Large intestine (tissue), 3 donors: ENCODE measurements at regions not wholly inside any gene's neighbourhood (a gene's known extent, or its start where the extent isn't known, plus 50 kb on each side); places are given as distances from the start of the nearest gene placed in this dataset.
A peak's percentile ranks its signal among the peaks of the same experiment; 100 is the strongest.

Source experiments
- DNase-seq, 2 donors: peaks; one replicate each; pipeline versions ENCODE4 v3.0.0 to v3.0.0-alpha.2; 2013
- H3K27ac ChIP-seq: one replicate; pipeline ENCODE4 v1.5.1; 2013; ENCODE audit warnings: low read length
- H3K27me3 ChIP-seq: 2 replicates; pipeline ENCODE4 v1.6.1; 2013; ENCODE audit warnings: low read length; ENCODE audit not compliant: control insufficient read depth, insufficient read depth
- H3K36me3 ChIP-seq: 2 replicates; pipeline ENCODE4 v1.6.1; 2013; ENCODE audit warnings: low read length; ENCODE audit not compliant: control insufficient read depth, insufficient read depth
- H3K4me1 ChIP-seq: one replicate; pipeline ENCODE4 v1.6.1; 2013; ENCODE audit warnings: low read length; ENCODE audit not compliant: control insufficient read depth, insufficient read depth
- H3K4me3 ChIP-seq: one replicate; pipeline ENCODE4 v1.5.1; 2013; ENCODE audit warnings: low read length
- H3K9me3 ChIP-seq: one replicate; pipeline ENCODE4 v1.6.1; 2013; ENCODE audit warnings: mild to moderate bottlenecking, low read depth, low read length, moderate library complexity; ENCODE audit not compliant: control insufficient read depth
- WGBS: methylation state at CpG from one replicate; pipeline ENCODE4 v1.1.5; 2013; ENCODE audit warnings: low lambda C conversion rate; ENCODE audit not compliant: insufficient coverage; 5-methylcytosine and 5-hydroxymethylcytosine counted together

- peak overlapping the region; percentile 49 for H3K27ac ChIP-seq
- DNase-seq: peak in 1 of 2 donors; percentile 53
- H3K4me3 ChIP-seq: no peak overlapping the region
- no peaks in the 10 kb centered on the region for H3K36me3 ChIP-seq
- H3K27me3 ChIP-seq: no peaks in the 10 kb centered on the region
- H3K4me1 ChIP-seq: peaks cover 11% of the 10 kb centered on the region
- H3K9me3 ChIP-seq: peaks cover 8% of the 10 kb centered on the region
Measured at GRCh38 chr1:185514311-185514710, 197.3 kb upstream of the IVNS1ABP start.

- Histone ChIP-seq H3K27ac (no peak overlapping the region), H3K4me3 (no peak overlapping the region), H3K27me3 (no peaks in the 10 kb centered on the region), H3K9me3 (peaks cover 4% of the 10 kb centered on the region), H3K36me3 (no peaks in the 10 kb centered on the region), H3K4me1 (peaks cover 11% of the 10 kb centered on the region)
- DNase-seq: no peak
- WGBS: no CpG with 5 or more reads among the region's 4 CpGs
Measured at GRCh38 chr1:185512442-185512841, 195.4 kb upstream of the IVNS1ABP start.

- H3K27ac ChIP-seq: no peak overlapping the region
- no peaks in the 10 kb centered on the region for H3K4me1 ChIP-seq
- DNase-seq: no peak
- H3K9me3 ChIP-seq: no peaks in the 10 kb centered on the region
- no peaks in the 10 kb centered on the region for H3K36me3 ChIP-seq
- no CpG with 5 or more reads among the region's 2 CpGs for WGBS
- no peaks in the 10 kb centered on the region for H3K27me3 ChIP-seq
- no peak overlapping the region for H3K4me3 ChIP-seq
Measured at GRCh38 chr1:185501099-185501498, 184.1 kb upstream of the IVNS1ABP start.

- Histone ChIP-seq H3K36me3 (no peaks in the 10 kb centered on the region), H3K27me3 (no peaks in the 10 kb centered on the region), H3K9me3 (no peaks in the 10 kb centered on the region), H3K4me1 (no peaks in the 10 kb centered on the region), H3K27ac (no peak overlapping the region), H3K4me3 (no peak overlapping the region)
- WGBS: no CpG with 5 or more reads among the region's 4 CpGs
- DNase-seq: no peak
Measured at GRCh38 chr1:185500001-185500626, 183.1 kb upstream of the IVNS1ABP start.

- no peaks in the 10 kb centered on the region for H3K36me3 ChIP-seq
- DNase-seq: no peak
- H3K27ac ChIP-seq: no peak overlapping the region
- no peaks in the 10 kb centered on the region for H3K27me3 ChIP-seq
- WGBS: no CpG with 5 or more reads among the region's 2 CpGs
- no peaks in the 10 kb centered on the region for H3K9me3 ChIP-seq
- no peak overlapping the region for H3K4me3 ChIP-seq
- H3K4me1 ChIP-seq: peaks cover 3% of the 10 kb centered on the region
Measured at GRCh38 chr1:185498207-185498606, 181.2 kb upstream of the IVNS1ABP start.

DNA sequence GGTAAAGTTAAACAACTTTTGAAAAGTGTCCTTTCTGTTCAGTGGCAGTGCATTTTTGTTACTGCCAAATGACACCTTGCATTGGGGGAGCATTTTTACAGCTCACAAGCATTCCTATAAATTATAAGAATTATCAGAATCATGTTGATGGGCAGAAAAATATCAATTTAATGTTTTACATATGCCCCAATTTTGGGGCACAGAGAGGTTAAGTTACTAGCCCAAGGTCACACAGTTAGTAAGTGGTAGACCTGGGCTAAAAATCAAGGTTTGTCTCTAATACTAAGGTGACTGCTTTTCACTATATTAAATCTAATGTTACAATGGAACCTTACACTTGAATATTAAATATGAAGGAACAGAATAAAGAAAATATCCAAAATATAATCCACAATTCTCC is 180.1 kb upstream of the IVNS1ABP start:
- no peak overlapping the region for H3K4me3 ChIP-seq
- no peaks in the 10 kb centered on the region for H3K9me3 ChIP-seq

DNA sequence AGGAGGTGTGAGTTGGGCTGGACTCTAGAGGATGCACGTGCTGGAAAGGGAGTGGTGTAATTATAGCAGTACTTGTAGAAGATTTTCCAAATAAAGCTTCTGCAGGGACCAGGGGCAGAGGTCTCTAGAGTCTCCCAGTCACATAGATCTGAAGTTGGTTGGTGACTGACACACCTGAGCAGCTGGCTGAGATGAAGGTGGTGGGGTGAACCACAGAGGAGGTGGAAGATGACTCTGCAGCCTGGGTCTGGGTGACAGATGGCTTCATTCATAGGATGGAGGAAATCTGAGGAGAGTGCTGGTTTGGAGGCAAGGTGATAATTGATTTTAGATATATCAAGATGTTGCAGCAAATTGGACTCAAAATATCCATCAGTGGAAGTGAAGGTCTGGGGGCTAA is 178.9 kb upstream of the IVNS1ABP start:
- no peaks in the 10 kb centered on the region for H3K9me3 ChIP-seq
- H3K4me1 ChIP-seq: peaks cover 18% of the 10 kb centered on the region
- no peak for DNase-seq
- WGBS: no CpG with 5 or more reads among the region's 1 CpG
- H3K36me3 ChIP-seq: no peaks in the 10 kb centered on the region
- no peaks in the 10 kb centered on the region for H3K27me3 ChIP-seq
- no peak overlapping the region for H3K27ac ChIP-seq
- H3K4me3 ChIP-seq: no peak overlapping the region

More for the DNA sequence above, 180.1 kb upstream of the IVNS1ABP start:
- DNase-seq: no peak
- no peaks in the 10 kb centered on the region for H3K27me3 ChIP-seq
- H3K36me3 ChIP-seq: no peaks in the 10 kb centered on the region
- peaks cover 9% of the 10 kb centered on the region for H3K4me1 ChIP-seq
- no peak overlapping the region for H3K27ac ChIP-seq

- Histone ChIP-seq H3K36me3 (no peaks in the 10 kb centered on the region), H3K27me3 (no peaks in the 10 kb centered on the region), H3K27ac (no peak overlapping the region), H3K9me3 (no peaks in the 10 kb centered on the region), H3K4me3 (no peak overlapping the region), H3K4me1 (peaks cover 26% of the 10 kb centered on the region)
- DNase-seq: no peak
Measured at GRCh38 chr1:185495007-185495406, 178.0 kb upstream of the IVNS1ABP start.

DNA sequence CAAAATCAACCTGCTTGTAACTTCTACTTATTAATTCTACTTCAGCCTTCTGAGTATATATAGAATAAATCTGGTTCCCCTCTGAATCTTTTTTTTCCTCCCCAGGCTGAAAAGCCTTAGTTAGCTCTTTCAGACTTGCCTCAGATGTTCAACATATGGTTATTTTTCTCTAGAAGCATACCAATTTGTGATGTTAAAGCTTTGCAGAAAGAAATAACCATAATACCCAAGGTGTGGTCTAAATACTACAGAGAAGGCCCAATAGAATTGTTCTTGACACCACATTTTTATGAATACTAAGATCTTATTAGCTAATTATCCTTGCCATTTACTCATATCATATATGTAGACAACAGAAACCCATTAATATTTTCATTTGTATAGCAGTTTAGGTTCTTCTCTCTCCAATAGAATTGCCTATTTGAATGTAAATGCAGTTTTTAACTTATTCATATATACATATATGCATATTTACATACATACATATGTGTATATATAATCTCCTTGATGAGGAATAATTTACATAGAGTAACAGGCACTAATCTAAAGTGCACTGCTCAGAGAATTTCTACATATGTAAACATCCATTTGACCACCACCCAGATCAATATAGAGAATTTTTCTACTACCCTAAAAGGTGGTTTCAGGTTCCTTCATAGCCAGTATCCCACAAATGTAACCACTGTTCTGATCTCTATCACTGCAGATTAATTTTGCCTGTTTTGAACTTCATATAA is 175.2 kb upstream of the IVNS1ABP start:
- DNase-seq: no peak
- peak overlapping the region; percentile 91 for H3K27ac ChIP-seq
- no peaks in the 10 kb centered on the region for H3K9me3 ChIP-seq
- no peak overlapping the region for H3K4me3 ChIP-seq
- H3K27me3 ChIP-seq: no peaks in the 10 kb centered on the region
- peaks cover 51% of the 10 kb centered on the region for H3K4me1 ChIP-seq
- H3K36me3 ChIP-seq: no peaks in the 10 kb centered on the region

- H3K9me3 ChIP-seq: no peaks in the 10 kb centered on the region
- H3K4me3 ChIP-seq: no peak overlapping the region
- H3K27ac ChIP-seq: peak overlapping the region; percentile 91
- peaks cover 58% of the 10 kb centered on the region for H3K4me1 ChIP-seq
- no peaks in the 10 kb centered on the region for H3K27me3 ChIP-seq
- 32% methylated on average over 2 of the region's 2 CpGs for WGBS
- no peaks in the 10 kb centered on the region for H3K36me3 ChIP-seq
- peak in 1 of 2 donors; percentile 43 for DNase-seq
Measured at GRCh38 chr1:185491604-185492003, 174.6 kb upstream of the IVNS1ABP start.

GRCh38 chr1:185490924-185491323 is 173.9 kb upstream of the IVNS1ABP start:
- Histone ChIP-seq H3K27me3 (no peaks in the 10 kb centered on the region), H3K27ac (peak overlapping the region; percentile 91), H3K36me3 (no peaks in the 10 kb centered on the region), H3K9me3 (no peaks in the 10 kb centered on the region), H3K4me3 (no peak overlapping the region), H3K4me1 (peaks cover 64% of the 10 kb centered on the region)
- DNase-seq: peak in 1 of 2 donors; percentile 17
- WGBS: no CpG with 5 or more reads among the region's 5 CpGs
